HepG2 (cell line): ENCODE measurements at regions not wholly inside any gene's neighbourhood (a gene's known extent, or its start where the extent isn't known, plus 50 kb on each side); places are given as distances from the start of the nearest gene placed in this dataset.

Source experiments
- FOXM1 ChIP-seq: sonication (generic); formaldehyde crosslinking; IDR thresholded peaks from 2 replicates; pipeline ENCODE4 v1.5.0; 2020; ENCODE audit warnings: missing genetic modification reagents
- KLF9 ChIP-seq: IDR thresholded peaks from 2 replicates; pipeline ENCODE4 v1.6.1; 2016; ENCODE audit warnings: low read depth
- MAFK ChIP-seq, 2 experiments: IDR thresholded peaks in 1 of 2; conservative IDR thresholded peaks in 1 of 2; 2 replicates each; pipeline ENCODE4 v1.6.1; 2011; ENCODE audit warnings: improper control_type of control experiment in 2 of 2, low read length in 2 of 2
- MED1 ChIP-seq: sonication (generic); formaldehyde crosslinking; IDR thresholded peaks from 2 replicates; pipeline ENCODE4 v1.4.0; 2020; ENCODE audit warnings: missing genetic modification reagents
- NFKB2 ChIP-seq: sonication (generic); formaldehyde crosslinking; IDR thresholded peaks from 2 replicates; pipeline ENCODE4 v1.4.0; 2020; ENCODE audit warnings: missing genetic modification reagents, borderline replicate concordance
- PBX2 ChIP-seq: IDR thresholded peaks from 2 replicates; pipeline ENCODE4 v1.6.1; 2016; ENCODE audit warnings: control low read depth
- PBX3 ChIP-seq: sonication (generic); formaldehyde crosslinking; IDR thresholded peaks from 2 replicates; pipeline ENCODE4 v1.8.1; 2023; ENCODE audit warnings: missing genetic modification reagents, inconsistent platforms, borderline replicate concordance
- SRF ChIP-seq: IDR thresholded peaks from 2 replicates; pipeline ENCODE4 v1.6.1; 2011; ENCODE audit warnings: mild to moderate bottlenecking, low read depth, low read length, moderate library complexity
- ZFX ChIP-seq: sonication (generic); formaldehyde crosslinking; IDR thresholded peaks from 2 replicates; pipeline ENCODE4 v1.4.0; 2020; ENCODE audit warnings: mild to moderate bottlenecking, low read depth, missing genetic modification reagents, moderate library complexity
- ZNF205 ChIP-seq: IDR thresholded peaks from 2 replicates; pipeline ENCODE4 v1.6.1; 2018; ENCODE audit warnings: missing biosample characterization, missing genetic modification reagents
- ZNF30 ChIP-seq: sonication (generic); formaldehyde crosslinking; IDR thresholded peaks from 2 replicates; pipeline ENCODE4 v1.5.0; 2020; ENCODE audit warnings: mild to moderate bottlenecking, missing genetic modification reagents
- ZNF530 ChIP-seq: sonication (generic); formaldehyde crosslinking; IDR thresholded peaks from 2 replicates; pipeline ENCODE4 v1.5.0; 2020; ENCODE audit warnings: low read depth, mild to moderate bottlenecking, missing genetic modification reagents
- ZZZ3 ChIP-seq: sonication (generic); formaldehyde crosslinking; IDR thresholded peaks from 2 replicates; pipeline ENCODE4 v1.4.0; 2020; ENCODE audit warnings: missing genetic modification reagents, mild to moderate bottlenecking, borderline replicate concordance

GRCh38 chr5:105640328-105640727 is 2030.4 kb downstream of the EFNA5 start:
- TF ChIP-seq ZNF530 (no peak), FOXM1 (CRISPR knock-in tag) (no peak), PBX3 (CRISPR knock-in tag) (no peak), MED1 (CRISPR knock-in tag) (no peak), KLF9 (CRISPR knock-in tag) (no peak), ZNF205 (CRISPR knock-in tag) (no peak), SRF (no peak), ZZZ3 (CRISPR knock-in tag) (no peak), ZFX (CRISPR knock-in tag) (no peak), PBX2 (CRISPR knock-in tag) (no peak), NFKB2 (CRISPR knock-in tag) (no peak), MAFK (conservative IDR thresholded peaks at IDR 0.05 in 1 of 2, IDR thresholded peaks at IDR 0.05 in 1 of 2; ENCODE audit: low read length in 2 of 2) (no peak), ZNF30 (CRISPR knock-in tag) (no peak)
